GM23338 (cell line): ENCODE measurements at regions not wholly inside any gene's neighbourhood (a gene's known extent, or its start where the extent isn't known, plus 50 kb on each side); places are given as distances from the start of the nearest gene placed in this dataset.

ENCODE experiments used
- ATAC-seq: fragments of 200-7000 bp; cut with Tn5 transposase; 3 replicates; pipeline ENCODE4 v1.9.1; 2020
- DNase-seq: peaks from one replicate; pipeline ENCODE4 v3.0.0-alpha.2; 2015; ENCODE audit warnings: low spot score
- H2AFZ ChIP-seq: fragments of 200-600 bp; sonication (generic); 2 replicates; pipeline ENCODE4 v1.8.0; 2016; ENCODE audit warnings: antibody characterized with exemption, mild to moderate bottlenecking, moderate library complexity
- H3F3A ChIP-seq: fragments of 200-600 bp; sonication (generic); replicated peaks from 2 replicates; pipeline ENCODE4 v1.8.0; 2017; ENCODE audit warnings: antibody characterized with exemption, mixed run types, low read depth
- H3K27ac ChIP-seq: fragments of 200-600 bp; sonication (generic); 2 replicates; pipeline ENCODE4 v1.6.1; 2016; ENCODE audit warnings: low read depth
- H3K27me3 ChIP-seq: fragments of 200-600 bp; sonication (generic); 2 replicates; pipeline ENCODE4 v1.8.0; 2016; ENCODE audit warnings: mild to moderate bottlenecking, mixed run types, moderate library complexity; ENCODE audit not compliant: insufficient read depth
- H3K36me3 ChIP-seq: fragments of 200-600 bp; sonication (generic); 2 replicates; pipeline ENCODE4 v1.8.0; 2016; ENCODE audit warnings: mild to moderate bottlenecking; ENCODE audit not compliant: insufficient read depth
- H3K4me1 ChIP-seq: fragments of 200-600 bp; sonication (generic); 2 replicates; pipeline ENCODE4 v1.8.0; 2016; ENCODE audit warnings: mild to moderate bottlenecking, moderate library complexity; ENCODE audit not compliant: insufficient read depth
- H3K4me2 ChIP-seq: fragments of 200-600 bp; sonication (generic); 2 replicates; pipeline ENCODE4 v1.7.1; 2017; ENCODE audit warnings: mixed run types
- H3K4me3 ChIP-seq: fragments of 200-600 bp; sonication (generic); 2 replicates; pipeline ENCODE4 v1.6.1; 2016; ENCODE audit warnings: mixed run types
- H3K79me2 ChIP-seq: fragments of 200-600 bp; sonication (generic); replicated peaks from 2 replicates; pipeline ENCODE4 v1.8.0; 2017; ENCODE audit warnings: mild to moderate bottlenecking; ENCODE audit not compliant: insufficient read depth
- H3K9me2 ChIP-seq: fragments of 200-600 bp; sonication (generic); 2 replicates; pipeline ENCODE4 v1.8.0; 2017; ENCODE audit not compliant: insufficient read depth
- H4K20me1 ChIP-seq: fragments of 200-600 bp; sonication (generic); replicated peaks from 2 replicates; pipeline ENCODE4 v1.8.0; 2017; ENCODE audit warnings: mild to moderate bottlenecking; ENCODE audit not compliant: insufficient read depth
- H3K27ac Mint-ChIP-seq: 2 replicates; pipeline ENCODE4 v1.8.0; 2020; ENCODE audit warnings: inconsistent platforms, mild to moderate bottlenecking, moderate library complexity, mixed read lengths
- H3K27me3 Mint-ChIP-seq: 3 replicates; pipeline ENCODE4 v1.8.0; 2022; ENCODE audit warnings: low read depth, mild to moderate bottlenecking, moderate library complexity, mixed read lengths, inconsistent platforms; ENCODE audit not compliant: insufficient read depth, poor library complexity
- H3K36me3 Mint-ChIP-seq: 3 replicates; pipeline ENCODE4 v1.8.0; 2021; ENCODE audit warnings: low read depth, mild to moderate bottlenecking, inconsistent platforms, moderate library complexity, mixed read lengths
- H3K4me1 Mint-ChIP-seq: 3 replicates; pipeline ENCODE4 v1.8.0; 2020; ENCODE audit warnings: mild to moderate bottlenecking, inconsistent platforms, mixed read lengths
- H3K4me3 Mint-ChIP-seq: 3 replicates; pipeline ENCODE4 v1.8.0; 2021; ENCODE audit warnings: moderate library complexity, mild to moderate bottlenecking, inconsistent platforms, mixed read lengths
- H3K9me3 Mint-ChIP-seq: 3 replicates; pipeline ENCODE4 v1.8.0; 2020; ENCODE audit warnings: moderate library complexity, mild to moderate bottlenecking, inconsistent platforms, mixed read lengths
- EZH2 ChIP-seq: fragments of 200-600 bp; sonication (generic); IDR thresholded peaks from one replicate; pipeline ENCODE4 v1.8.0; 2017; ENCODE audit warnings: antibody characterized with exemption, mild to moderate bottlenecking, low read depth; ENCODE audit not compliant: unreplicated experiment
- POLR2AphosphoS5 ChIP-seq: IDR thresholded peaks from 2 replicates; pipeline ENCODE4 v1.6.1; 2016; ENCODE audit warnings: antibody characterized with exemption, low read depth
- ZNF114 ChIP-seq: fragments of 250-450 bp; sonication (Bioruptor Pico); IDR thresholded peaks from 2 replicates; pipeline ENCODE4 v1.5.0; 2020; ENCODE audit warnings: mild to moderate bottlenecking, moderate library complexity
- TF ChIP-seq, protein P1 (sequence below): IDR thresholded peaks from one replicate; pipeline ENCODE4 v1.6.1; 2018; ENCODE audit warnings: antibody characterized with exemption; ENCODE audit not compliant: unreplicated experiment
- TF ChIP-seq, protein P2 (sequence below): fragments of 250-450 bp; sonication (Bioruptor Pico); IDR thresholded peaks from 2 replicates; pipeline ENCODE4 v1.5.0; 2020; ENCODE audit warnings: mild to moderate bottlenecking, moderate library complexity

DNA sequence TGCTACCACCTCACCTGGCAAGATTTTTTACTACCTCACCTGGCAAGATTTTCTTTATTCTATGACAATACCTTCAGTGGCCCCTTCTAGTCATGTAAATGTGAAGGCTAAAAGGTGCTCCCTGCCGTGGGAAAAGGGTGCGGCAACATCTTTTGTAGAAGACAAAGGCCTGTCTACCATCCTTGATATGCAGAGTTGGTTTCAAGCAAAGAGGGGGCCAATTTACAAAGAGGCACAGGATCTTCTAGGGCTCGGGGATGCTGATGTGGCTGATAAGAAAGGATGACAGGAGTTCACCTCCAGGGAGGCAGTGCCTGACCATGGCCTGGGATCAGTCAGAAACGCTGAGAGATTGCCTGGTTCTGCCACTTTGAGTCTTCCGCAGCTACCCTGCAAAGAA is 165.4 kb upstream of the SLC1A4 start:
- Histone ChIP-seq H3K27me3 (no peaks in the 10 kb centered on the region), H3K4me3 (no peak overlapping the region), H2AFZ (no peak overlapping the region), H3K27ac (no peak overlapping the region), H3K79me2 (no peaks in the 10 kb centered on the region), H3K4me2 (peak overlapping the region; percentile 3; the same call in 1 of the 2 replicates), H3F3A (no peaks in the 10 kb centered on the region), H3K36me3 (no peaks in the 10 kb centered on the region), H3K4me1 (peaks cover 16% of the 10 kb centered on the region), H4K20me1 (no peaks in the 10 kb centered on the region), H3K9me2 (no peaks in the 10 kb centered on the region; the same call in 1 of the 2 replicates)
- peak; percentile 97 for ATAC-seq
- Mint-ChIP-seq H3K9me3 (no peaks in the 10 kb centered on the region), H3K27ac (no peak overlapping the region), H3K4me1 (peaks cover 25% of the 10 kb centered on the region), H3K36me3 (no peaks in the 10 kb centered on the region), H3K27me3 (peaks cover 4% of the 10 kb centered on the region), H3K4me3 (no peak overlapping the region)
- peak; percentile 91 for DNase-seq
- TF ChIP-seq ZNF114: no peak
- TF ChIP-seq, protein P1, sequence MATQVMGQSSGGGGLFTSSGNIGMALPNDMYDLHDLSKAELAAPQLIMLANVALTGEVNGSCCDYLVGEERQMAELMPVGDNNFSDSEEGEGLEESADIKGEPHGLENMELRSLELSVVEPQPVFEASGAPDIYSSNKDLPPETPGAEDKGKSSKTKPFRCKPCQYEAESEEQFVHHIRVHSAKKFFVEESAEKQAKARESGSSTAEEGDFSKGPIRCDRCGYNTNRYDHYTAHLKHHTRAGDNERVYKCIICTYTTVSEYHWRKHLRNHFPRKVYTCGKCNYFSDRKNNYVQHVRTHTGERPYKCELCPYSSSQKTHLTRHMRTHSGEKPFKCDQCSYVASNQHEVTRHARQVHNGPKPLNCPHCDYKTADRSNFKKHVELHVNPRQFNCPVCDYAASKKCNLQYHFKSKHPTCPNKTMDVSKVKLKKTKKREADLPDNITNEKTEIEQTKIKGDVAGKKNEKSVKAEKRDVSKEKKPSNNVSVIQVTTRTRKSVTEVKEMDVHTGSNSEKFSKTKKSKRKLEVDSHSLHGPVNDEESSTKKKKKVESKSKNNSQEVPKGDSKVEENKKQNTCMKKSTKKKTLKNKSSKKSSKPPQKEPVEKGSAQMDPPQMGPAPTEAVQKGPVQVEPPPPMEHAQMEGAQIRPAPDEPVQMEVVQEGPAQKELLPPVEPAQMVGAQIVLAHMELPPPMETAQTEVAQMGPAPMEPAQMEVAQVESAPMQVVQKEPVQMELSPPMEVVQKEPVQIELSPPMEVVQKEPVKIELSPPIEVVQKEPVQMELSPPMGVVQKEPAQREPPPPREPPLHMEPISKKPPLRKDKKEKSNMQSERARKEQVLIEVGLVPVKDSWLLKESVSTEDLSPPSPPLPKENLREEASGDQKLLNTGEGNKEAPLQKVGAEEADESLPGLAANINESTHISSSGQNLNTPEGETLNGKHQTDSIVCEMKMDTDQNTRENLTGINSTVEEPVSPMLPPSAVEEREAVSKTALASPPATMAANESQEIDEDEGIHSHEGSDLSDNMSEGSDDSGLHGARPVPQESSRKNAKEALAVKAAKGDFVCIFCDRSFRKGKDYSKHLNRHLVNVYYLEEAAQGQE: no peak
- TF ChIP-seq POLR2AphosphoS5: no peak
- TF ChIP-seq, protein P2, sequence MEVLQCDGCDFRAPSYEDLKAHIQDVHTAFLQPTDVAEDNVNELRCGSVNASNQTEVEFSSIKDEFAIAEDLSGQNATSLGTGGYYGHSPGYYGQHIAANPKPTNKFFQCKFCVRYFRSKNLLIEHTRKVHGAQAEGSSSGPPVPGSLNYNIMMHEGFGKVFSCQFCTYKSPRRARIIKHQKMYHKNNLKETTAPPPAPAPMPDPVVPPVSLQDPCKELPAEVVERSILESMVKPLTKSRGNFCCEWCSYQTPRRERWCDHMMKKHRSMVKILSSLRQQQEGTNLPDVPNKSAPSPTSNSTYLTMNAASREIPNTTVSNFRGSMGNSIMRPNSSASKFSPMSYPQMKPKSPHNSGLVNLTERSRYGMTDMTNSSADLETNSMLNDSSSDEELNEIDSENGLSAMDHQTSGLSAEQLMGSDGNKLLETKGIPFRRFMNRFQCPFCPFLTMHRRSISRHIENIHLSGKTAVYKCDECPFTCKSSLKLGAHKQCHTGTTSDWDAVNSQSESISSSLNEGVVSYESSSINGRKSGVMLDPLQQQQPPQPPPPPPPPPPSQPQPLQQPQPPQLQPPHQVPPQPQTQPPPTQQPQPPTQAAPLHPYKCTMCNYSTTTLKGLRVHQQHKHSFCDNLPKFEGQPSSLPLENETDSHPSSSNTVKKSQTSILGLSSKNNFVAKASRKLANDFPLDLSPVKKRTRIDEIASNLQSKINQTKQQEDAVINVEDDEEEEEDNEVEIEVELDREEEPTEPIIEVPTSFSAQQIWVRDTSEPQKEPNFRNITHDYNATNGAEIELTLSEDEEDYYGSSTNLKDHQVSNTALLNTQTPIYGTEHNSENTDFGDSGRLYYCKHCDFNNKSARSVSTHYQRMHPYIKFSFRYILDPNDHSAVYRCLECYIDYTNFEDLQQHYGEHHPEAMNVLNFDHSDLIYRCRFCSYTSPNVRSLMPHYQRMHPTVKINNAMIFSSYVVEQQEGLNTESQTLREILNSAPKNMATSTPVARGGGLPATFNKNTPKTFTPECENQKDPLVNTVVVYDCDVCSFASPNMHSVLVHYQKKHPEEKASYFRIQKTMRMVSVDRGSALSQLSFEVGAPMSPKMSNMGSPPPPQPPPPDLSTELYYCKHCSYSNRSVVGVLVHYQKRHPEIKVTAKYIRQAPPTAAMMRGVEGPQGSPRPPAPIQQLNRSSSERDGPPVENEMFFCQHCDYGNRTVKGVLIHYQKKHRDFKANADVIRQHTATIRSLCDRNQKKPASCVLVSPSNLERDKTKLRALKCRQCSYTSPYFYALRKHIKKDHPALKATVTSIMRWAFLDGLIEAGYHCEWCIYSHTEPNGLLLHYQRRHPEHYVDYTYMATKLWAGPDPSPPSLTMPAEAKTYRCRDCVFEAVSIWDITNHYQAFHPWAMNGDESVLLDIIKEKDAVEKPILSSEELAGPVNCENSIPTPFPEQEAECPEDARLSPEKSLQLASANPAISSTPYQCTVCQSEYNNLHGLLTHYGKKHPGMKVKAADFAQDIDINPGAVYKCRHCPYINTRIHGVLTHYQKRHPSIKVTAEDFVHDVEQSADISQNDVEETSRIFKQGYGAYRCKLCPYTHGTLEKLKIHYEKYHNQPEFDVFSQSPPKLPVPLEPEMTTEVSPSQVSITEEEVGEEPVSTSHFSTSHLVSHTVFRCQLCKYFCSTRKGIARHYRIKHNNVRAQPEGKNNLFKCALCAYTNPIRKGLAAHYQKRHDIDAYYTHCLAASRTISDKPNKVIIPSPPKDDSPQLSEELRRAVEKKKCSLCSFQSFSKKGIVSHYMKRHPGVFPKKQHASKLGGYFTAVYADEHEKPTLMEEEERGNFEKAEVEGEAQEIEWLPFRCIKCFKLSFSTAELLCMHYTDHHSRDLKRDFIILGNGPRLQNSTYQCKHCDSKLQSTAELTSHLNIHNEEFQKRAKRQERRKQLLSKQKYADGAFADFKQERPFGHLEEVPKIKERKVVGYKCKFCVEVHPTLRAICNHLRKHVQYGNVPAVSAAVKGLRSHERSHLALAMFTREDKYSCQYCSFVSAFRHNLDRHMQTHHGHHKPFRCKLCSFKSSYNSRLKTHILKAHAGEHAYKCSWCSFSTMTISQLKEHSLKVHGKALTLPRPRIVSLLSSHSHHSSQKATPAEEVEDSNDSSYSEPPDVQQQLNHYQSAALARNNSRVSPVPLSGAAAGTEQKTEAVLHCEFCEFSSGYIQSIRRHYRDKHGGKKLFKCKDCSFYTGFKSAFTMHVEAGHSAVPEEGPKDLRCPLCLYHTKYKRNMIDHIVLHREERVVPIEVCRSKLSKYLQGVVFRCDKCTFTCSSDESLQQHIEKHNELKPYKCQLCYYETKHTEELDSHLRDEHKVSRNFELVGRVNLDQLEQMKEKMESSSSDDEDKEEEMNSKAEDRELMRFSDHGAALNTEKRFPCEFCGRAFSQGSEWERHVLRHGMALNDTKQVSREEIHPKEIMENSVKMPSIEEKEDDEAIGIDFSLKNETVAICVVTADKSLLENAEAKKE: peak; percentile 33; the same call in 1 of the 2 replicates
- no peak for TF ChIP-seq EZH2
